NB4 (cell line): ENCODE measurements at regions not wholly inside any gene's neighbourhood (a gene's known extent, or its start where the extent isn't known, plus 50 kb on each side); places are given as distances from the start of the nearest gene placed in this dataset.

Source experiments
- DNase-seq: peaks from one replicate; pipeline ENCODE4 v3.0.0; 2010; ENCODE audit warnings: low read depth
- H3K4me3 ChIP-seq: one replicate; pipeline ENCODE4 v1.5.1; 2011; ENCODE audit warnings: mild to moderate bottlenecking, low read depth, low read length, moderate library complexity
- MYC ChIP-seq: IDR thresholded peaks from 2 replicates; pipeline ENCODE4 v1.6.1; 2011; ENCODE audit warnings: low read depth, low read length
- POLR2A ChIP-seq: IDR thresholded peaks from 2 replicates; pipeline ENCODE4 v1.6.1; 2011; ENCODE audit warnings: mild to moderate bottlenecking; ENCODE audit not compliant: insufficient read length; ENCODE audit errors: extremely low read depth
- TF ChIP-seq, protein P1 (sequence below): IDR thresholded peaks from one replicate; pipeline ENCODE4 v1.5.1; 2012; ENCODE audit warnings: low read depth, low read length
- TF ChIP-seq, protein P2 (sequence below): IDR thresholded peaks from 2 replicates; pipeline ENCODE4 v1.6.1; 2011; ENCODE audit warnings: low read depth, low read length

DNA sequence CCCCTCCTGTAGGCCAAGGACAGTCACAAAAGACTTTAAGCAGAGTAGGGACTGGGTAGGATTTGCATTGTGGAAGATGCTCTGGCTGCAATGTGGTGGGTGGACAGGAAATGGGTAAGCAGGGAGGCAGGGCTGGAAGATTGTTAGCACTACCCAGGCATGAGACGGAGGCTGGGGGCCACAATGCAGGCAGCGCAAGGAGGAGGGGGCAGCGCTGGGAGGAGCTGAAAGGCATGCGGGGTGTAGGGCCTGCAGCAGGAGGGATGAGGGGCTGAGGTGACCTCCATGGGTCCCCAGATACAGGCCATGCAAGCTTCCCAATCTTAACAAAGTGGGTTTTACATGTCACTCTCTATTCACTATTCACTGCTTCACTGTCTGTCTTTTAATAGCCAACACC, 213.1 kb downstream of the CXCL12 start:
- DNase-seq, result no peak
- H3K4me3 ChIP-seq, result no peak overlapping the region
- TF ChIP-seq, protein P1, sequence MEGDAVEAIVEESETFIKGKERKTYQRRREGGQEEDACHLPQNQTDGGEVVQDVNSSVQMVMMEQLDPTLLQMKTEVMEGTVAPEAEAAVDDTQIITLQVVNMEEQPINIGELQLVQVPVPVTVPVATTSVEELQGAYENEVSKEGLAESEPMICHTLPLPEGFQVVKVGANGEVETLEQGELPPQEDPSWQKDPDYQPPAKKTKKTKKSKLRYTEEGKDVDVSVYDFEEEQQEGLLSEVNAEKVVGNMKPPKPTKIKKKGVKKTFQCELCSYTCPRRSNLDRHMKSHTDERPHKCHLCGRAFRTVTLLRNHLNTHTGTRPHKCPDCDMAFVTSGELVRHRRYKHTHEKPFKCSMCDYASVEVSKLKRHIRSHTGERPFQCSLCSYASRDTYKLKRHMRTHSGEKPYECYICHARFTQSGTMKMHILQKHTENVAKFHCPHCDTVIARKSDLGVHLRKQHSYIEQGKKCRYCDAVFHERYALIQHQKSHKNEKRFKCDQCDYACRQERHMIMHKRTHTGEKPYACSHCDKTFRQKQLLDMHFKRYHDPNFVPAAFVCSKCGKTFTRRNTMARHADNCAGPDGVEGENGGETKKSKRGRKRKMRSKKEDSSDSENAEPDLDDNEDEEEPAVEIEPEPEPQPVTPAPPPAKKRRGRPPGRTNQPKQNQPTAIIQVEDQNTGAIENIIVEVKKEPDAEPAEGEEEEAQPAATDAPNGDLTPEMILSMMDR, result no peak
- TF ChIP-seq, protein P2, sequence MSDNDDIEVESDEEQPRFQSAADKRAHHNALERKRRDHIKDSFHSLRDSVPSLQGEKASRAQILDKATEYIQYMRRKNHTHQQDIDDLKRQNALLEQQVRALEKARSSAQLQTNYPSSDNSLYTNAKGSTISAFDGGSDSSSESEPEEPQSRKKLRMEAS, result no peak
- TF ChIP-seq POLR2A, result no peak

DNA sequence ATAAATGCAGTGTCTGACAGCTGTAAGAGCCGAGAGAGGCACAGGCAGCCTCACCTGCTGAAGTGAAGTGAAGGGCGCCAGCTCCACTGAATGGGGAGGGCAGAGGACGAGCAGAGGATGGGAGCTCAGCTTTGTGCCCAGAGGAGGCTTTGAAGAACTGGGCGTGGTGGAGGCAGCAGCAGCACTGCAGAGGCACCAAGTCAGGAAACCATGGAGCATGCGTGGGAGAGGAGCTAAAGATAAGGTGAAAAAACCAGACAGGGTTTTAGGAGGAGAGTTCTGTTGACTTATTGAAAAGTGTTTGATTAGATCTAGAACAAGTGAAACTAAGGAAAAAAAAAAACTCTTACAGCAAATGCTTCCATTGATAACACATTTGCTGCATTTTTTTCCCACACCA, 216.4 kb downstream of the CXCL12 start:
- no peak for DNase-seq
- TF ChIP-seq, protein P1, result no peak
- TF ChIP-seq, protein P2, result no peak
- no peak for TF ChIP-seq POLR2A
- no peak for TF ChIP-seq MYC
- H3K4me3 ChIP-seq, result no peak overlapping the region

DNA sequence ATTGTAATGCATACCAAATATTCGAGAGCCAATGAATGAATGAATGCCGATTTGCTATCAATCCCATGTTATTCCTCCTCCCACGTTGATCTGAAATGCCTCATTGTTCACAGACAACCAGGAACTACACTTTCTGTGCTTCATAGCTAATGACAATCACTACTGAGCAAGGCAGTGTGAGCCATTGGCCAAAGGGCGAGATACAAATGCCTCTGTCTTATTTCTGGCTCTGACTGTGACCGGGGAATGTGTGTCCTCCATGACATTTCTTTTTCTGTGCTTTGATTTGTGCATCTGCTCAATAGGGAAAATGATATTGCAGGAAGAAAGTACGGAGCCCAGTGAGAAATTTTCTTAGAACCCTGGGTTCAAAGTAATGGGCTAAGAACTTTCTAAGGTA, 217.1 kb downstream of the CXCL12 start:
- TF ChIP-seq POLR2A (no peak), MYC (no peak)
- TF ChIP-seq, protein P2, result no peak
- TF ChIP-seq, protein P1, result no peak
- no peak for DNase-seq
- no peak overlapping the region for H3K4me3 ChIP-seq

DNA sequence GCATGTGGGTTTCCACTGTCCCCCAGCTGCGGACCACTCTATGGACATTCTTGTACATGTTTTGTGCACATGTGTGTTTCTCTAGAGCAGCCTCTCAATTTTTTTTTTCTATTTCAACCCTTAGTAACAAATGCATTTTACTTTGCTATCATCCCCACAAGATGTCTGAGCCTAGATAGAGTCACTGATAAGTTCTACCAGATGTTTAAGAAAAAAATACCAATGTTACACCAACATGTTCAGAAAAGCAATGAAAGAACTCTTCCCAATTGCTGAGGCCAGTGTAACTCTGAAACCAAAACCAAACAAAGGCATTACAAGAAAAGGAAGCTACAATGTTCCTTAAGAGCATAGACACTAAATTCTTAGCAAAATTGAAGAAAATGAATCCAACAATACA, 218.5 kb downstream of the CXCL12 start:
- no peak for DNase-seq
- H3K4me3 ChIP-seq, result no peak overlapping the region
- TF ChIP-seq, protein P2, result no peak

DNA sequence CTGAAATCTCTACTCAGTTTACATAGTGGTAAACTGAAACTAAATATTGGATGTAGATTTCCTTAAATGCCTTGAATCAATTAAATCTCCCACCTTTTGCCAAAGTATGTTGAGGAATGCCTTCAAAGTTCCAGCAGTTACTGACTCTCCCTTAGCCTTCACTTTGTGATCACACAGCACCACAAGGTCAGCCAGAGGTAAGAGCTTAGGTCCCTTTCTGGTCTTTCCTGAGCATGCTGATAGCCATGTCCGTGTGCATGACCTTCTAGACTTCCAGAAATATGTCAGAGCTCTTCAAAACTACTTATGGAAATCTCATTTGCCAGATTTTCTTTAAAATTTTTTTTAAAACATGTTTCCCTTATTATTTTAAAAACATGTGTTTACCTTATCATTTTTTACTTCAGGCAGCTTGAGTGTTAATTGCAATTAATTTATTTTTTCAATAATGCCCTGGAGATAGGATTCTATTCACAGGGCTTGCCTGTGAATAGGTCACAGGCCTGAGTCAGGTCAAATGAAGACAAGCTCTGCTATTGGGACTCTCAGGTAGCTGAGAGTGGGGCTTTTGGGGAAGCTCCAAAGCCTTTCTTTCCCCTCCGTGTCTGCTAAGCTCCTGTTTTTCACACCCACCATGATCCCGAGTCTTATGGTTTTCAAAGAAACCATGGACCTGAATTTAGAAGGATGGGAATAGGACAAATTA, 220.5 kb downstream of the CXCL12 start:
- H3K4me3 ChIP-seq, result no peak overlapping the region
- TF ChIP-seq MYC (no peak), POLR2A (no peak)
- TF ChIP-seq, protein P2, result no peak
- TF ChIP-seq, protein P1, result no peak
- DNase-seq, result no peak

DNA sequence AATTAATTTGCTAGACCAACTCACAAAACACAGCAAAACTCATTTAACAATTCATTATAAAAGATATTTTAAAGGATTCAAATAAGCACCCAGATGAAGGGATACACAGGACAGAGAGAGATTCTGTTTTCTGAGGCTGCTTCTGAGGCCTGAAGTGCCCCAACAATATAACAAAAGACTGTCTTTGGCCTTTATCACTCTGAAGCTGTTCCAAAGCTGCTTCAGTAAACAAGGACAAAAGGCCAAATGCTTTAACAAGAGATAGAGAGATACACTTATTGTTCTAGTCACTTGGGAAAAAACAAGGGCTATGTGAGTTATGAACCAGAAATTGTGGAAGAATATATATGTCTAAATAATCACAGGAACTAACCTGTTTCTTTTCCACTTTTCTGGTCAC, 223.7 kb downstream of the CXCL12 start:
- no peak overlapping the region for H3K4me3 ChIP-seq
- no peak for DNase-seq
- TF ChIP-seq, protein P2, result no peak
- no peak for TF ChIP-seq MYC

DNA sequence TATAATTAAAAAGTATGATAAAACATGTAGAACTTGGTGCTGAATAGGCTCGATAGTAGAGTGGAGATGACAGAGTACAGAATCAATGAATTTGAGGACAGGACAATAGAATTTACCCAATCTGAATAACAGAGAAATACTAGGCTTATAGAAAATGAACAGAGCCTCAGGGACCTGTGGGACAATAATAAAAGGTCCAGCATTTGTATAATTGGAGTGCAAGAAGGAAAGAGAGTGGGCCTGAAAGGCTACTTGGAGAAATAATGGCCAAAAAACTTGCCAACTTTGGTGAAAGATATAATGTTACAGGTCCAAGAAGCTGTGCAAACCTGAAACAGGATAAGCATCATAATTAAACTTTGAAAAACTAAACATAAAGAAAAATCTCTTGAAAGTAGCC, 227.3 kb downstream of the CXCL12 start:
- TF ChIP-seq MYC (no peak), POLR2A (no peak)
- TF ChIP-seq, protein P2, result no peak
- TF ChIP-seq, protein P1, result no peak
- no peak for DNase-seq
- H3K4me3 ChIP-seq, result no peak overlapping the region
